Endometrium (tissue), 2 donors: ENCODE measurements at regions not wholly inside any gene's neighbourhood (a gene's known extent, or its start where the extent isn't known, plus 50 kb on each side); places are given as distances from the start of the nearest gene placed in this dataset.
"Not testable (repeated sequence)": the region's sequence is repeated elsewhere in the genome, so short reads cannot be mapped to it uniquely, and the experiment has no call there.

Source experiments
- FAIRE-seq: peaks from 2 replicates; lab custom pipeline; 2012; peaks lifted over from hg19 to GRCh38; lab: Jason Lieb, UNC
- donor health status: control.
- donor health status: control.

DNA sequence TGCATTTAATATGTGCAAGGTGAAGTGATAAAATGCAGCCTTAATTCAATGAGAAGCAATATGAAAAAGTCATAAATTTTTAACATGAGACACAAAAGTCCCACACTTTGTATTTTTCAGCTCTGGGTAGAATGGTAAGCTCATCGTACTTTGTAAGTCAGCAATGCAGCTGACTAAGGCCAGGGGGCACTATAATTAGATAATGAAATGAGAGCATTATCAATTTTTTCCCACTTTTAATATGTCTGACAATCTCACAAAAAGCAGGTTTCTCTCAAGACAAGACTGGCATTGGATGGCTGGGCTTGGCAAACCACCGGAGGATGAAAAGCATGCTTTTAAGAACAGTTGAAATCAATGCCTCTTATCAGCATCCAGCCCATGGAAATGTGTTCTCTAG is 162.8 kb downstream of the FAM174A start:
- no peak for FAIRE-seq

DNA sequence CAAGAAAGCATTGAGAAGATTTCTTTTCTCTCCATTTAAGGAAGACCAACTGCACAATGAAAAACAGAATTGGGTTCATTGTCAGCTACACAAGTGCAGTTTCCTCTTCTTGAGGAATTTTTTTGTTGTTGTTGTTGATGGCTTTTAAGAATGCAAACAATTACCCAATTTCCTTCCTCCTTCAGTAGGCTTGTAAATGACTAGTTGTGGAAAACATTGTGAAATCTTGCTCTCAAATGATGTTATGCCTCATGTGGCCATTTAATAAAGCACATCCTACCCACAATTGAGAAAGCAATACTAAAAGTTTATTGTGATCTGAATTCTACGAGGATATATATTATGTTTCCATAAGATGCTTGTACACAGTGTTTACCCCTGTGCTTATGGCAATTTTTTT is 171.6 kb downstream of the FAM174A start:
- FAIRE-seq = peak; percentile 93

GRCh38 chr5:100708645-100709171 is 173.5 kb downstream of the FAM174A start:
- no peak for FAIRE-seq

- FAIRE-seq = peak; percentile 92
Observed at GRCh38 chr5:100709771-100710170, 174.6 kb downstream of the FAM174A start.

- FAIRE-seq = not testable (repeated sequence)
Observed at GRCh38 chr5:100714780-100715179, 179.6 kb downstream of the FAM174A start.

GRCh38 chr5:100722657-100723056 is 180.4 kb downstream of the ST8SIA4 start:
- FAIRE-seq = no peak

DNA sequence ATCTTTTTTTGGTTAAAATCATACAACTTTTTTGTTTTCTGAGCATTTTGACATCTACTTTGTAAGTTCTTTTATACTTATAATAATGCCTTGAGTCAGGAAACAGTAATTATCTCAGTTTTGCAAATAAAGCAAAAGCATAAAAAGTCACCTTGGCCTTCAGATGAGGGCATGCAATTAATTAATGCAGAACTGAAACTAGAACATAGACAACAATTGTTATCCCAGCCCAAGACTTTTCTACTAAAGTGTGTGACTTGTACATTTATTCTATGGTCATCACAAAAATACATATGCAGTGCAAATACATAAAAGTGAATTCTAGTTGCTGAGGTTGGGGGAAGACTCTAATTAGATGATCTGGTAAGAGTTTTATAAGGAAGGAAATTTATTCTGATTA is 179.9 kb downstream of the ST8SIA4 start:
- no peak for FAIRE-seq

- no peak for FAIRE-seq
Observed at GRCh38 chr5:100726116-100726515, 177.0 kb downstream of the ST8SIA4 start.

DNA sequence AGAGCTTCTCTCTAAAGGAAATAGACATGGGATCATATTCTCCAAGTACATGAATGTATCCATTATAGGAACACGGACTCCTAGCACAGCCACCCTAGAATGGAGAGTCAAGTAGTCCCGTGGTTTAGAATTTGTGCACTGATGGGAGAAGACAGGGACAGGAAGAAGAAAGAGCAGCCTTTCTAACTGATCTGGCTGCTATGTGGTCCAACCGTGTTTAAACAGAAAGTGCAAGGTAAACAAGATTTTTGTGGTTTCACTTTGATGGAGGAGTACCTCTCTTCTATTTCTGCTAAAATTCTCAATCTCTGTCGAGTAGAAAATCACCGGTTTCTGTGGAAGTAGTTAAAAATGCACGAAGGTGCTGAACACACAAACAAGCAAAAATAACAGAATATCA is 171.3 kb downstream of the ST8SIA4 start:
- no peak for FAIRE-seq

DNA sequence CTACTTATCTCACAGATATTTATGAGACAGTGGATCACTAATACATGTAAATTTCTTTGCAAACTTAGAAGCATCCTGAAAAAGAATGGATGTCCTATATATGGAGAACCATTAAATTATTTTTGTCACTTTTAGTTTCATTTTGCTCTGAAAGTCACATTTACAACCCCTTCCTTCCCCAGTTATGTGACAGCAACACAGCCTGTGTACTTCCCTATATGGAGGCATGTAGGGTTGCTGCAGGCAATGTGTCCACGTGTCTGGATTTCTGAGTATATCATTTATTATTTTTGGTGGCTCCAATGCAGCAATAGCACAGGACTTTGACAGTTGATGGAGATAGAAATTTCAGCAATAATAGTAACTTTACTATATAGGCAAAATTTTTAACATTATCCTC is 156.4 kb downstream of the ST8SIA4 start:
- FAIRE-seq = no peak

- no peak for FAIRE-seq
Observed at GRCh38 chr5:100749771-100750284, 153.3 kb downstream of the ST8SIA4 start.

- FAIRE-seq = no peak
Observed at GRCh38 chr5:100755435-100755834, 147.6 kb downstream of the ST8SIA4 start.
